ENCODE measurements at regions not wholly inside any gene's neighbourhood (a gene's known extent, or its start where the extent isn't known, plus 50 kb on each side); places are given as distances from the start of the nearest gene placed in this dataset.

DNA sequence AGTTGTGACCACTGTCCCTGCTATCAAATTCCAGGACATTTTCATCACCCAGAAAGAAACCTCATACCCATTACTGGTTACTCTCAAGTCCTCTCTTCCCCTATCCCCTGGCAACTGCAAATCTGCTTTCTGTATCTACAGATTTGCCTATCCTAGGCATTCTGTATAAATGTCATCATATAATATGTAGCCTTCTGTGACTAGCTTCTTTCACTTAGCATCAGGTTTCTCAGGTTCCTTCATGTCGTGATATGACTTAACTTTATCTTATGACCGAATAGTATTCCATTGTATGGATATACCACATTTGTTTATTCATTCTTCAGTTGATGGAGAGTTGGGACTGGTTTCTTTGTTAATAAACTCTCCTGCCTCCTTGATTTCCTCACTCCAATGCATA is 60.5 kb downstream of the PMAIP1 start:
- TF ChIP-seq POLR2AphosphoS5 (IDR thresholded peaks at IDR 0.05; ENCODE audit: low read depth, low read length) (no peak), FOXM1 (IDR thresholded peaks at IDR 0.05; ENCODE audit: low read depth) (no peak), EP300 (IDR thresholded peaks at IDR 0.05; ENCODE audit: borderline replicate concordance in 1 of 2, low read depth in 1 of 2, low read length in 1 of 2) (no peak), RCOR1 (IDR thresholded peaks at IDR 0.05; ENCODE audit: low read length) (no peak), RFX5 (IDR thresholded peaks at IDR 0.05; ENCODE audit: low read length) (no peak), RXRA (IDR thresholded peaks at IDR 0.05; ENCODE audit: borderline replicate concordance, low read depth) (no peak)
- TF ChIP-seq, protein P1, sequence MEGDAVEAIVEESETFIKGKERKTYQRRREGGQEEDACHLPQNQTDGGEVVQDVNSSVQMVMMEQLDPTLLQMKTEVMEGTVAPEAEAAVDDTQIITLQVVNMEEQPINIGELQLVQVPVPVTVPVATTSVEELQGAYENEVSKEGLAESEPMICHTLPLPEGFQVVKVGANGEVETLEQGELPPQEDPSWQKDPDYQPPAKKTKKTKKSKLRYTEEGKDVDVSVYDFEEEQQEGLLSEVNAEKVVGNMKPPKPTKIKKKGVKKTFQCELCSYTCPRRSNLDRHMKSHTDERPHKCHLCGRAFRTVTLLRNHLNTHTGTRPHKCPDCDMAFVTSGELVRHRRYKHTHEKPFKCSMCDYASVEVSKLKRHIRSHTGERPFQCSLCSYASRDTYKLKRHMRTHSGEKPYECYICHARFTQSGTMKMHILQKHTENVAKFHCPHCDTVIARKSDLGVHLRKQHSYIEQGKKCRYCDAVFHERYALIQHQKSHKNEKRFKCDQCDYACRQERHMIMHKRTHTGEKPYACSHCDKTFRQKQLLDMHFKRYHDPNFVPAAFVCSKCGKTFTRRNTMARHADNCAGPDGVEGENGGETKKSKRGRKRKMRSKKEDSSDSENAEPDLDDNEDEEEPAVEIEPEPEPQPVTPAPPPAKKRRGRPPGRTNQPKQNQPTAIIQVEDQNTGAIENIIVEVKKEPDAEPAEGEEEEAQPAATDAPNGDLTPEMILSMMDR (IDR thresholded peaks at IDR 0.05): no peak
- TF ChIP-seq, protein P2, sequence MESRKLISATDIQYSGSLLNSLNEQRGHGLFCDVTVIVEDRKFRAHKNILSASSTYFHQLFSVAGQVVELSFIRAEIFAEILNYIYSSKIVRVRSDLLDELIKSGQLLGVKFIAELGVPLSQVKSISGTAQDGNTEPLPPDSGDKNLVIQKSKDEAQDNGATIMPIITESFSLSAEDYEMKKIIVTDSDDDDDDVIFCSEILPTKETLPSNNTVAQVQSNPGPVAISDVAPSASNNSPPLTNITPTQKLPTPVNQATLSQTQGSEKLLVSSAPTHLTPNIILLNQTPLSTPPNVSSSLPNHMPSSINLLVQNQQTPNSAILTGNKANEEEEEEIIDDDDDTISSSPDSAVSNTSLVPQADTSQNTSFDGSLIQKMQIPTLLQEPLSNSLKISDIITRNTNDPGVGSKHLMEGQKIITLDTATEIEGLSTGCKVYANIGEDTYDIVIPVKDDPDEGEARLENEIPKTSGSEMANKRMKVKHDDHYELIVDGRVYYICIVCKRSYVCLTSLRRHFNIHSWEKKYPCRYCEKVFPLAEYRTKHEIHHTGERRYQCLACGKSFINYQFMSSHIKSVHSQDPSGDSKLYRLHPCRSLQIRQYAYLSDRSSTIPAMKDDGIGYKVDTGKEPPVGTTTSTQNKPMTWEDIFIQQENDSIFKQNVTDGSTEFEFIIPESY (IDR thresholded peaks at IDR 0.05; ENCODE audit: borderline replicate concordance, low read depth): no peak
- TF ChIP-seq, protein P3, sequence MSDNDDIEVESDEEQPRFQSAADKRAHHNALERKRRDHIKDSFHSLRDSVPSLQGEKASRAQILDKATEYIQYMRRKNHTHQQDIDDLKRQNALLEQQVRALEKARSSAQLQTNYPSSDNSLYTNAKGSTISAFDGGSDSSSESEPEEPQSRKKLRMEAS (IDR thresholded peaks at IDR 0.05; ENCODE audit: low read depth): no peak
